Peyer's patch (tissue), 4 donors: ENCODE measurements at regions not wholly inside any gene's neighbourhood (a gene's known extent, or its start where the extent isn't known, plus 50 kb on each side); places are given as distances from the start of the nearest gene placed in this dataset.

Experiments used
- DNase-seq, 3 donors: peaks; one replicate each; pipeline ENCODE4 v3.0.0-alpha.2; 2017 to 2019
- H3K27ac ChIP-seq, 4 donors: fragments of 200-600 bp; sonication (generic); one replicate each; pipeline ENCODE4 v1.5.1; 2016 to 2019
- H3K27me3 ChIP-seq, 2 donors: fragments of 200-600 bp; sonication (generic); one replicate each; pipeline ENCODE4 v1.5.1; 2019
- H3K36me3 ChIP-seq, 3 donors: fragments of 200-600 bp; sonication (generic); one replicate each; pipeline ENCODE4 v1.5.1; 2016 to 2019
- H3K4me1 ChIP-seq, 4 donors: fragments of 200-600 bp; sonication (generic); one replicate each; pipeline ENCODE4 v1.5.1; 2016 to 2019
- H3K4me3 ChIP-seq, 4 donors: fragments of 200-600 bp; sonication (generic); 1 replicate in 3 of 4; 2 replicates in 1 of 4; pipeline ENCODE4 v1.5.1; 2016 to 2019; ENCODE audit warnings: mild to moderate bottlenecking in 1 of 4
- H3K9me3 ChIP-seq, 4 donors: fragments of 200-600 bp; sonication (generic); one replicate each; pipeline ENCODE4 v1.5.1; 2016 to 2019; ENCODE audit warnings: mild to moderate bottlenecking in 1 of 4
- POLR2A ChIP-seq, 2 donors: fragments of 450-650 bp; IDR thresholded peaks; one replicate each; pipeline ENCODE4 v1.5.1; 2017; ENCODE audit warnings: antibody characterized with exemption in 2 of 2, mild to moderate bottlenecking in 2 of 2, moderate library complexity in 2 of 2
- TF ChIP-seq, protein P1 (sequence below), 6 experiments: fragments of 450-650 bp in 4 of 6; fragments of 200-600 bp in 2 of 6; sonication (generic) in 1 of 6; IDR thresholded peaks; one replicate each; pipeline ENCODE4 v1.5.1; 2017 to 2019; ENCODE audit warnings: antibody characterized with exemption in 6 of 6, mild to moderate bottlenecking in 3 of 6, moderate library complexity in 1 of 6

DNA sequence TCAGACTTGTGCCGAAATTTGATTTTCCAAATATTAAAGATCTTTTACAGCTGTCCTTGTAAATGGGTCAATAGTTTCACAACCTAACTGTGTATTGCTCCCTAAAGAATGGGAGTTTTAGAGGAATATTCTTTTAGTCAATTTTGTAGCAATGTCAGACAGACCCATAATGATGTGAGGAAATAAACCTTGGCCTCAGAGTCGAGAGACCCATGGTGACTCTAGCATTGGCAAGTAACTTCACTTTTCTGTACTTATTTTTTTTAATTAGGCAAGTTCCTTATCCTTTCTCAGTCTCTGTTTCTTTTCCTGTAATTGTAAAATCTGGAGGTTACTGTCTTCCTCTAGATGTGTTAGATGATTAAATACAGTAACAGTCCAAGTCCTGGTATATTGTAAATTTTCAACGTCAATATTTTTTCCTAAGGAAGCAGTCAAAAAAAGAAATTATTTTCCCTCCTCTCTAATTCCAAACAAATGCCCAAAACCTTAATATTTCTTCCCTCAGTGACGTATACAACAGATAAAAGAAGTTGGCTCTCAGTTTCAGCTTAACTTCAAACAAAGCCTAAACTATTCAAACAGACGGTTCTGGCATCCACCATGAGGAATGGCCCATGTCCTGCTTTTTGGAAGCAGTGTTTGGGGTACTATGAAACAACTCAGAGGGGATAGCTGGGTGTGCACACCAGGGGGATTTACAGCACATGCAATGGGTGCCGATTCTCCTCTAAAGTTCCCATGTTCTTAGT lies 466.7 kb downstream of the TNS1 start:
- H3K4me1 ChIP-seq: no peaks in the 10 kb centered on the region
- no peaks in the 10 kb centered on the region for H3K36me3 ChIP-seq
- no peak overlapping the region for H3K27ac ChIP-seq
- H3K27me3 ChIP-seq: no peaks in the 10 kb centered on the region
- no peak for DNase-seq
- H3K9me3 ChIP-seq: no peaks in the 10 kb centered on the region
- H3K4me3 ChIP-seq: no peak overlapping the region
- TF ChIP-seq, protein P1, sequence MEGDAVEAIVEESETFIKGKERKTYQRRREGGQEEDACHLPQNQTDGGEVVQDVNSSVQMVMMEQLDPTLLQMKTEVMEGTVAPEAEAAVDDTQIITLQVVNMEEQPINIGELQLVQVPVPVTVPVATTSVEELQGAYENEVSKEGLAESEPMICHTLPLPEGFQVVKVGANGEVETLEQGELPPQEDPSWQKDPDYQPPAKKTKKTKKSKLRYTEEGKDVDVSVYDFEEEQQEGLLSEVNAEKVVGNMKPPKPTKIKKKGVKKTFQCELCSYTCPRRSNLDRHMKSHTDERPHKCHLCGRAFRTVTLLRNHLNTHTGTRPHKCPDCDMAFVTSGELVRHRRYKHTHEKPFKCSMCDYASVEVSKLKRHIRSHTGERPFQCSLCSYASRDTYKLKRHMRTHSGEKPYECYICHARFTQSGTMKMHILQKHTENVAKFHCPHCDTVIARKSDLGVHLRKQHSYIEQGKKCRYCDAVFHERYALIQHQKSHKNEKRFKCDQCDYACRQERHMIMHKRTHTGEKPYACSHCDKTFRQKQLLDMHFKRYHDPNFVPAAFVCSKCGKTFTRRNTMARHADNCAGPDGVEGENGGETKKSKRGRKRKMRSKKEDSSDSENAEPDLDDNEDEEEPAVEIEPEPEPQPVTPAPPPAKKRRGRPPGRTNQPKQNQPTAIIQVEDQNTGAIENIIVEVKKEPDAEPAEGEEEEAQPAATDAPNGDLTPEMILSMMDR (IDR thresholded peaks at IDR 0.05): no peak
- TF ChIP-seq POLR2A (IDR thresholded peaks at IDR 0.05): no peak

DNA sequence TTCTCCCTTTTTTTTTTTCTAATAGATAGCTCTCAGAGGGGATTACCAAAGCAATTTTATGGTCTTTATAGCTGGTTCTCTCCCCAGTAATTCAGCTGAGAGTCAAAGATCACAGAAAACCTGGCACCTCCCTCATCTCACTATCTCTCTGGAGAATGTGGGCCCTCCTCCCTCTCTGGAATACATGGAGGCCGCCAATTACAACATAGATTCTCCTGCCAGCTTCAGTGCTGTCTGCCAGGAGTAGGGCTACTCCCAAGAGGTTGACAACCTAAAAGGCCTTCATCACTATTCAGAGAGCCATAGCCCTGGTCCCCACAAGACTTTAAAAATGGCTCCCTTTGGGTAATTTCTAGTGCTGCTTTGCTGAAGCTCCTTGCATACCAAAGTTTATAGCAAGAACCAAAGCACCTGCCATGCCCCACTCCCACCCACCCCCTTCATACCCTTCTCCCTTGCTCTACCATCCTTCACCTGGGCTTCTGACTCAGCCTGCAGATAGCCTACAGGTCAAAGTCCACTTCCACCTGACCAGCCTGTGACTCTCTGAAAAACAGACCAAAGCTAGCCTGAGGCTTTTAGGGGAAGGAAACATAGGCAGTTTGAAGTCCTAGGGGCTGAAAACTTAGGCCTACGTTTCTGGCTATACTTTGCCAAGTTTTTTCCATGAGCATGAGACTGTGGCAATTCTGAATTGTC lies 472.3 kb downstream of the TNS1 start:
- Histone ChIP-seq H3K36me3 (no peaks in the 10 kb centered on the region), H3K4me1 (no peaks in the 10 kb centered on the region), H3K9me3 (no peaks in the 10 kb centered on the region), H3K4me3 (no peak overlapping the region), H3K27me3 (no peaks in the 10 kb centered on the region), H3K27ac (no peak overlapping the region)
- no peak for TF ChIP-seq POLR2A (IDR thresholded peaks at IDR 0.05)
- TF ChIP-seq, protein P1 (IDR thresholded peaks at IDR 0.05): no peak
- DNase-seq: no peak

DNA sequence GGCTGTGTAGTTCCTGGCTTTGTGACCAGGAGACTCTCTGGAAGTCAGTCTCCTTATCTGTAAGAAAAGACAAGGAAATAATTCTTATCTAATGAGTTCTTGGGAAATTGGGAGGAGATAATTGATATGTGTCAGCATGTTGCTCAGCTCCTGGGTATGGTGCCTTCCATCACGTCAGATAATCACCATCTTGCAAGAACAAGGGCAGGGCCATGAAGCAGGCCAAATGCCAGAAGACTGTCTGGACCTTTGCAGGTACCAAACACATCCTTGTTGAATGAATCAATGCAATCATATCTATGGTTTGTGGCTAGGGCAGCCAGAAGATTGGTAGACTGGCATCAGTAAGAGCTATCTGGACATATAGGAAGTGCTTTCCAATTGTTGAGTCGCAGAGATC lies 473.5 kb downstream of the TNS1 start:
- TF ChIP-seq POLR2A (IDR thresholded peaks at IDR 0.05): no peak
- TF ChIP-seq, protein P1 (IDR thresholded peaks at IDR 0.05): no peak
- Histone ChIP-seq H3K27me3 (no peaks in the 10 kb centered on the region), H3K27ac (no peak overlapping the region), H3K36me3 (no peaks in the 10 kb centered on the region), H3K4me1 (no peaks in the 10 kb centered on the region), H3K4me3 (no peak overlapping the region), H3K9me3 (no peaks in the 10 kb centered on the region)
- no peak for DNase-seq

DNA sequence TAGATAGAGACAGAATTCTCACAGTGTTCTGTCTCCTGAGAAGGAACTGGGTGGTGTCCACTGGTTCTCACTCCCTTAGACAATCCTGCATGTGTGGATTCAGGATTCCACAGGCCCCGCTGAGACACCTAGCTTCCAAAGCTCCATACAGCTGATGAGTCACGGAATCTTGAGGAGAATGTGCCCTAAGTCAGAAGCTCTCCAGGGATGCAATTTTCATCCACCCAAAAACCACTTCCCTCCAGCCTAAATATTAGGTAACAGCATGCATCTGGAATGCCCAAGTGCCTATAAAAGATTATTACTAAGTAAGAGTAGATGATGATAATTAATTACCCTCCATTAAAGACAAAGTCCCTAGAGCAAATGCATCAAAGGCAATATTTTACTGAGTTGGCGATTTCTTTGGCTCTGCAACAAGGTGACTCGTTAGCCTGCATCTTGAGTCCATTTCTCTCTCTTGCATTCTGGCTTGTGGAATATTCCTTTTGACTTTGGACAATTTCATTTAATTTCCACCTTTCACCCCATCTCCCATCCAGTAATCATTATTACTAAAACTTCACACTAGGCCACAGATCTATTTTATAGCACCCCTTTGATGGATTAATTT lies 475.1 kb downstream of the TNS1 start:
- DNase-seq: no peak
- H3K4me1 ChIP-seq: no peaks in the 10 kb centered on the region
- H3K27me3 ChIP-seq: no peaks in the 10 kb centered on the region
- no peak overlapping the region for H3K27ac ChIP-seq
- no peak overlapping the region for H3K4me3 ChIP-seq
- H3K36me3 ChIP-seq: no peaks in the 10 kb centered on the region
- H3K9me3 ChIP-seq: no peaks in the 10 kb centered on the region
- TF ChIP-seq, protein P1 (IDR thresholded peaks at IDR 0.05): no peak
- no peak for TF ChIP-seq POLR2A (IDR thresholded peaks at IDR 0.05)

DNA sequence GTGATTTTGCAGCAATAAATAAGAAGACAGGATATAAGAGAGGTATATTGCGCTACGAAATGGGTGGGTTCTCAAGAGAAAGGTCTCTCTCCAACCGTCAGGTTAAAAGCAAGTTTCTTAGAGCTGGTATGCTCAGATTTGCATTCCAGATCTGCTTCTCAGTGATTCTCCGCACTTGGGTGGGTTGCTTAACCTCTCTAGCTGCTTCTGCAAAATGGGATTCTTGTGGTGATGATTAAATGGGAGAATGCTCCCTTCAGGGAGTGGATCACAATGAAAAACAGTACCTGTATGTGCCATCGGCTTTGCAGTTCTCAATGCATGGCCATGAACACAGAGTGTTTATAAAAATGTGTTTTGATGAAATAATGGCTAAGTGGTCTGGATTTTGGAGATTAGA lies 477.7 kb downstream of the TNS1 start:
- Histone ChIP-seq H3K4me1 (no peaks in the 10 kb centered on the region), H3K27me3 (no peaks in the 10 kb centered on the region), H3K9me3 (no peaks in the 10 kb centered on the region), H3K4me3 (no peak overlapping the region), H3K27ac (no peak overlapping the region), H3K36me3 (no peaks in the 10 kb centered on the region)
- TF ChIP-seq, protein P1 (IDR thresholded peaks at IDR 0.05): no peak
- no peak for TF ChIP-seq POLR2A (IDR thresholded peaks at IDR 0.05)
- no peak for DNase-seq
